ENCODE measurements at regions not wholly inside any gene's neighbourhood (a gene's known extent, or its start where the extent isn't known, plus 50 kb on each side); places are given as distances from the start of the nearest gene placed in this dataset.

GRCh38 chr13:90641884-90642283 is 705.6 kb upstream of the MIR17HG start:
- 94% methylated on average over 2 of the region's 2 CpGs for WGBS
- TF ChIP-seq SP1 (IDR thresholded peaks at IDR 0.05) (no peak), HNF4G (IDR thresholded peaks at IDR 0.05) (no peak), TAF1 (conservative IDR thresholded peaks at IDR 0.05) (no peak), YY1 (IDR thresholded peaks at IDR 0.05) (no peak), JUND (IDR thresholded peaks at IDR 0.05) (no peak), FOXA2 (IDR thresholded peaks at IDR 0.05) (no peak), EGR1 (IDR thresholded peaks at IDR 0.05; ENCODE audit: low read depth in 2 of 2) (no peak), RAD21 (IDR thresholded peaks at IDR 0.05) (no peak), RXRA (IDR thresholded peaks at IDR 0.05) (no peak), HNF4A (conservative IDR thresholded peaks at IDR 0.05) (no peak), FOXA1 (IDR thresholded peaks at IDR 0.05) (no peak), NR2F2 (IDR thresholded peaks at IDR 0.05) (no peak)
- TF ChIP-seq, protein P1, sequence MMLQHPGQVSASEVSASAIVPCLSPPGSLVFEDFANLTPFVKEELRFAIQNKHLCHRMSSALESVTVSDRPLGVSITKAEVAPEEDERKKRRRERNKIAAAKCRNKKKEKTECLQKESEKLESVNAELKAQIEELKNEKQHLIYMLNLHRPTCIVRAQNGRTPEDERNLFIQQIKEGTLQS (IDR thresholded peaks at IDR 0.05) = no peak
- H3K36me3 ChIP-seq (ENCODE audit: control insufficient read depth in 4 of 4, insufficient read depth in 3 of 4, low read depth in 1 of 4, low read length in 3 of 4) = no peaks in the 10 kb centered on the region
- H3K27ac ChIP-seq (ENCODE audit: low read depth in 1 of 2, low read length in 2 of 2) = no peak overlapping the region
- no peak for DNase-seq (ENCODE audit: low spot score)
- no peak overlapping the region for H3K4me3 ChIP-seq (ENCODE audit: low read depth in 1 of 3, low read length in 3 of 3)
- no peaks in the 10 kb centered on the region for H3K27me3 ChIP-seq (ENCODE audit: control insufficient read depth in 4 of 4, insufficient read depth in 4 of 4, low read length in 3 of 4)
- H3K9ac ChIP-seq (ENCODE audit: low read depth in 1 of 2, low read length in 2 of 2) = no peak overlapping the region
- H3K4me1 ChIP-seq (ENCODE audit: control insufficient read depth in 4 of 4, insufficient read depth in 4 of 4, low read length in 3 of 4) = no peaks in the 10 kb centered on the region
- no peaks in the 10 kb centered on the region for H3K9me3 ChIP-seq (ENCODE audit: control insufficient read depth in 4 of 4, low read length in 3 of 4)

DNA sequence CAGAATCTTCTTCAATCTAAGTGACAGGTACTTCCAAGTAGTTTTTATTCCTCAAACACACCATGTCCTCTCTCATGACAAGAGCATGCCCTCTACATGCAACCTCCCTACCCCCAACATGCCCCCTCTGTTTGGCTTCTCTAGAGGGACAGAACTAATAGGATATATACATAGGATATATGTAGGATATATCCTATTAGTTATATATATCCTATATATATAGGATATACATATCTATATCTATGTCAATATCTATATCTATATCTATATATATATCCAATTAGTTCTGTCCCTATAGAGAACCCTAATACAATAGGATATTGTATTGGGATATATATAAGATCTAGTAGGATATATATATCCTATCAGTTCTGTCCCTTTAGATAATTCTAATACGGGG is 701.9 kb upstream of the MIR17HG start:
- Histone ChIP-seq H3K9ac (ENCODE audit: low read depth in 1 of 2, low read length in 2 of 2) (no peak overlapping the region), H3K9me3 (ENCODE audit: control insufficient read depth in 4 of 4, low read length in 3 of 4) (no peaks in the 10 kb centered on the region), H3K4me1 (ENCODE audit: control insufficient read depth in 4 of 4, insufficient read depth in 4 of 4, low read length in 3 of 4) (no peaks in the 10 kb centered on the region), H3K36me3 (ENCODE audit: control insufficient read depth in 4 of 4, insufficient read depth in 3 of 4, low read depth in 1 of 4, low read length in 3 of 4) (no peaks in the 10 kb centered on the region), H3K27me3 (ENCODE audit: control insufficient read depth in 4 of 4, insufficient read depth in 4 of 4, low read length in 3 of 4) (no peaks in the 10 kb centered on the region), H3K27ac (ENCODE audit: low read depth in 1 of 2, low read length in 2 of 2) (no peak overlapping the region), H3K4me3 (ENCODE audit: low read depth in 1 of 3, low read length in 3 of 3) (no peak overlapping the region)
- no peak for TF ChIP-seq SP1 (IDR thresholded peaks at IDR 0.05)
- TF ChIP-seq JUND (IDR thresholded peaks at IDR 0.05) = no peak
- TF ChIP-seq YY1 (IDR thresholded peaks at IDR 0.05) = no peak
- no peak for TF ChIP-seq RXRA (IDR thresholded peaks at IDR 0.05)
- TF ChIP-seq EGR1 (IDR thresholded peaks at IDR 0.05; ENCODE audit: low read depth in 2 of 2) = no peak
- no peak for TF ChIP-seq ZBTB33 (IDR thresholded peaks at IDR 0.05)
- 99% methylated on average over 1 of the region's 1 CpG for WGBS
- no peak for DNase-seq (ENCODE audit: low spot score)

GRCh38 chr13:90648497-90648896 is 699.0 kb upstream of the MIR17HG start:
- TF ChIP-seq HNF4A (conservative IDR thresholded peaks at IDR 0.05) (no peak), YY1 (IDR thresholded peaks at IDR 0.05) (no peak), RAD21 (IDR thresholded peaks at IDR 0.05) (no peak), RXRA (IDR thresholded peaks at IDR 0.05) (no peak), SP1 (IDR thresholded peaks at IDR 0.05) (no peak), MAX (IDR thresholded peaks at IDR 0.05) (no peak), FOXA2 (IDR thresholded peaks at IDR 0.05) (no peak), FOXA1 (IDR thresholded peaks at IDR 0.05) (no peak), ZBTB33 (IDR thresholded peaks at IDR 0.05) (no peak)
- TF ChIP-seq, protein P2, sequence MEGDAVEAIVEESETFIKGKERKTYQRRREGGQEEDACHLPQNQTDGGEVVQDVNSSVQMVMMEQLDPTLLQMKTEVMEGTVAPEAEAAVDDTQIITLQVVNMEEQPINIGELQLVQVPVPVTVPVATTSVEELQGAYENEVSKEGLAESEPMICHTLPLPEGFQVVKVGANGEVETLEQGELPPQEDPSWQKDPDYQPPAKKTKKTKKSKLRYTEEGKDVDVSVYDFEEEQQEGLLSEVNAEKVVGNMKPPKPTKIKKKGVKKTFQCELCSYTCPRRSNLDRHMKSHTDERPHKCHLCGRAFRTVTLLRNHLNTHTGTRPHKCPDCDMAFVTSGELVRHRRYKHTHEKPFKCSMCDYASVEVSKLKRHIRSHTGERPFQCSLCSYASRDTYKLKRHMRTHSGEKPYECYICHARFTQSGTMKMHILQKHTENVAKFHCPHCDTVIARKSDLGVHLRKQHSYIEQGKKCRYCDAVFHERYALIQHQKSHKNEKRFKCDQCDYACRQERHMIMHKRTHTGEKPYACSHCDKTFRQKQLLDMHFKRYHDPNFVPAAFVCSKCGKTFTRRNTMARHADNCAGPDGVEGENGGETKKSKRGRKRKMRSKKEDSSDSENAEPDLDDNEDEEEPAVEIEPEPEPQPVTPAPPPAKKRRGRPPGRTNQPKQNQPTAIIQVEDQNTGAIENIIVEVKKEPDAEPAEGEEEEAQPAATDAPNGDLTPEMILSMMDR (IDR thresholded peaks at IDR 0.05; ENCODE audit: low read depth, low read length, missing input control) = no peak
- Histone ChIP-seq H3K27ac (ENCODE audit: low read depth in 1 of 2, low read length in 2 of 2) (no peak overlapping the region), H3K9me3 (ENCODE audit: control insufficient read depth in 4 of 4, low read length in 3 of 4) (peaks cover 0 to 3% (median 0%) of the 10 kb centered on the region in 4 donors), H3K9ac (ENCODE audit: low read depth in 1 of 2, low read length in 2 of 2) (no peak overlapping the region), H3K27me3 (ENCODE audit: control insufficient read depth in 4 of 4, insufficient read depth in 4 of 4, low read length in 3 of 4) (no peaks in the 10 kb centered on the region), H3K4me1 (ENCODE audit: control insufficient read depth in 4 of 4, insufficient read depth in 4 of 4, low read length in 3 of 4) (no peaks in the 10 kb centered on the region), H3K4me3 (ENCODE audit: low read depth in 1 of 3, low read length in 3 of 3) (no peak overlapping the region), H3K36me3 (ENCODE audit: control insufficient read depth in 4 of 4, insufficient read depth in 3 of 4, low read depth in 1 of 4, low read length in 3 of 4) (no peaks in the 10 kb centered on the region)
- no peak for DNase-seq (ENCODE audit: low spot score)

Data from liver (tissue), 8 donors.